COLO829 (cell line): ENCODE measurements at regions not wholly inside any gene's neighbourhood (a gene's known extent, or its start where the extent isn't known, plus 50 kb on each side); places are given as distances from the start of the nearest gene placed in this dataset.

Experiments
- DNase-seq: peaks from one replicate; pipeline ENCODE4 v3.0.0; 2012; ENCODE audit warnings: low spot score

- no peak for DNase-seq
Measured at GRCh38 chr2:64829525-64829924, 159.7 kb upstream of the SLC1A4 start.

- peak; percentile 96 for DNase-seq
Measured at GRCh38 chr2:64831134-64831976, 157.8 kb upstream of the SLC1A4 start.

- no peak for DNase-seq
Measured at GRCh38 chr2:64831977-64832328, 157.2 kb upstream of the SLC1A4 start.

- DNase-seq: no peak
Measured at GRCh38 chr2:64832936-64833335, 156.3 kb upstream of the SLC1A4 start.

GRCh38 chr2:64836566-64836965 lies 152.6 kb upstream of the SLC1A4 start:
- no peak for DNase-seq

GRCh38 chr2:64837116-64837731 lies 152.0 kb upstream of the SLC1A4 start:
- DNase-seq: no peak

- DNase-seq: no peak
Measured at GRCh38 chr2:64837925-64838641, 151.1 kb upstream of the SLC1A4 start.

GRCh38 chr2:64838817-64839216 lies 150.4 kb upstream of the SLC1A4 start:
- peak; percentile 72 for DNase-seq

- DNase-seq: no peak
Measured at GRCh38 chr2:64839844-64840243, 149.4 kb upstream of the SLC1A4 start.

GRCh38 chr2:64840426-64840881 lies 148.7 kb upstream of the SLC1A4 start:
- no peak for DNase-seq

- no peak for DNase-seq
Measured at GRCh38 chr2:64841461-64841860, 147.7 kb upstream of the SLC1A4 start.

GRCh38 chr2:64842030-64842429 lies 147.2 kb upstream of the SLC1A4 start:
- DNase-seq: no peak

- no peak for DNase-seq
Measured at GRCh38 chr2:64844087-64844486, 145.1 kb upstream of the SLC1A4 start.

- DNase-seq: no peak
Measured at GRCh38 chr2:64845273-64845905, 143.8 kb upstream of the SLC1A4 start.

- no peak for DNase-seq
Measured at GRCh38 chr2:64846177-64846576, 143.0 kb upstream of the SLC1A4 start.

GRCh38 chr2:64847930-64848329 lies 141.3 kb upstream of the SLC1A4 start:
- no peak for DNase-seq

GRCh38 chr2:64848363-64848762 lies 140.8 kb upstream of the SLC1A4 start:
- DNase-seq: no peak

- no peak for DNase-seq
Measured at GRCh38 chr2:64848945-64849344, 140.3 kb upstream of the SLC1A4 start.

- DNase-seq: no peak
Measured at GRCh38 chr2:64850642-64851041, 138.6 kb upstream of the SLC1A4 start.

- no peak for DNase-seq
Measured at GRCh38 chr2:64852771-64853241, 136.4 kb upstream of the SLC1A4 start.

GRCh38 chr2:64853306-64853705 lies 135.9 kb upstream of the SLC1A4 start:
- no peak for DNase-seq

GRCh38 chr2:64853894-64854293 lies 135.3 kb upstream of the SLC1A4 start:
- no peak for DNase-seq
